GM21529 (cell line): ENCODE measurements at regions not wholly inside any gene's neighbourhood (a gene's known extent, or its start where the extent isn't known, plus 50 kb on each side); places are given as distances from the start of the nearest gene placed in this dataset.
"Not testable (repeated sequence)": the region's sequence is repeated elsewhere in the genome, so short reads cannot be mapped to it uniquely, and the experiment has no call there.

Source experiments
- ATAC-seq: cut with Tn5 transposase; IDR thresholded peaks from one replicate; pipeline ENCODE4 v1.9.1; 2021; ENCODE audit not compliant: unreplicated experiment

DNA sequence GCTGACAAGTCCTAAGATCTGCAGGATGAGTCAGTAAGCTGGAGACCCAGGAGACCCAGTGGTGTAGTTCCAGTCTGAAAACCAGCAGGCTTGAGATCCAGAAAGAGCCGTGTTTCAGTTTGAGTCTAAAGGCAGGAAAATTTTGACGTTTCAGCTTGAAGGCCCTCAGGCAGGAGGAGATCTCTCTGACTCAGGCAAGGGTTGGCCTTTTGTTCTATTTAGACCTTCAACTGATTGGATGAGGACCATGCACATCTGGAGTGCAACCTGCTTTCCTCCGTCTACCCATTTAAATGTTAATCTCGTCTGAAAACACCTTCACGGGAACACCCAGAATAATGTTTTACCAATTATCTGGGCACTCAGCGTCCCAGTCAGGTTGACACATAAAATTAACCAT lies 69.5 kb downstream of the NPIPA7 start:
- not testable (repeated sequence) for ATAC-seq

DNA sequence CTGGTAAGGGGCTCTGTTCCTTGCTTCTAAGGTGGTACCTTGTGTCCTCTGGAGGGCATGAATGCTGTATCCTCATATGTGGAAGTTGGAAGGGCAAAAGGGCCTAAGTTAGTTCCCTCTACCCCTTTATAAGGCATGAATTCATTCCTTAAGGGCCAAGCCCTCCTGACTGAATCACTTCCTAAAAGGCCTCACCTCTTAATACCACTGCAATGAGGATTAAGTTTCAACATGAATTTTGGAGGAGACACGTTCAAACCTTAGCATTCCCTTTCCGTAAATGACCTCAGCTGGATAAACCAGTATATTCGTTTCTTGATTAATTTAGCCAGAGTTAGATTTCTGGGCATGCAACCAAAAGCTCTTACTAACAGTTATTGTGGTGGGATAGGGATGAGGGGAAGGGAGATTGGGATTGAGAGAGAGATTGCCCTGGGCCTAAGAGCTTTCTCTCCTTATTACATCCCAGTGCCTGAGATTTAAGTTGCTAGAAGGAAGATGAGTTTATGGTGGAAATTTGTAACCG lies 70.8 kb downstream of the NPIPA7 start:
- ATAC-seq = not testable (repeated sequence)

DNA sequence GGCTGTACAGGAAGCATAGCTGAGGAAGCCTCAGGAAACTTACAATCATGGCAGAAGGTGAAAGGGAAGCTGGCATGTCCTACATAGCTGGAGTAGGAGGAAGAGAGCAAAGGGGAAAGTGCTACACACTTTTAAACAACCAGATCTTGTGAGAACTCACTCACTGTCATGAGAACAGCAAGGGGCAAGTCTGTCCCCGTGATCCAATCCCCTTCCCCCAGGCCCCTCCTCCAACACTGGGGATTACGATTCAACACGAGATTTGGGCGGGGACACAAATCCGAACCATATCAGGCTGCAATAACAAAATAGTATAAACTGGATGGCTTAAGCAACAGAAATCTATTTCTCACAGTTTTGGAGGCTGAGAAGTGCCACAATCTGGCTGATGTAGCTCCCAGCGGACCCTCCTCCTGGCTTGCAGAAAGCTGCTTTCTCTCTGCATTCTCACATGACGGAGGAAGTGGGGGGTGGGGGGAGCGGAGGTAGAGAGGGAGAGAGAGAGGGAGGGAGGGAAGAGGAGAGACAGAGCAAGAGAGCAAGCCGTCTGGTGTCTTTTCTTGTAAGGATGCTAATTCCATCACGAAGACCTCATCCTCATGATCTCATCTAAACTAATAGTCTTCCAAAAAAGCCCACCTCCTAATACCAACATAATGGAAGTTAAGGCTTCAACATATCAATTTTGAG lies 72.9 kb downstream of the NPIPA7 start:
- not testable (repeated sequence) for ATAC-seq

DNA sequence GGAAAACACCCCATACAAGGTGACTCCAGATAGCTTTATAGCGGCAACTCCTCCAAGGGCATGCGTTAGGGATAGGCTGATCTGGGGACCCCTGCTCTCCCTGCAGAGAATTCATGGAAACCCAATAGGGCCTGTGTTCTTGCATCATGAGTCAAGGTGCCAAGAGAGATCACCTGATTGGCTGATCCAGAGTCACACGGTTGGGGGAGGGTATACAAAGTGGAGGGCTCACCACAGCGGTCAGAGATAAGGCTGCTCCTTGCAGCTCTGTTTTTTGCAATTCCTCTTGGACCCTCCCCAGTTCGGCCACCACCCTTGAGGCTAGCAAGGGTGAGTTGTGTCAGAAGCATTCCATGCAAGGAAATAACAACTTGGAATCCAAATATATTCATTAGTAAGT lies 79.6 kb downstream of the NPIPA7 start:
- ATAC-seq = not testable (repeated sequence)

DNA sequence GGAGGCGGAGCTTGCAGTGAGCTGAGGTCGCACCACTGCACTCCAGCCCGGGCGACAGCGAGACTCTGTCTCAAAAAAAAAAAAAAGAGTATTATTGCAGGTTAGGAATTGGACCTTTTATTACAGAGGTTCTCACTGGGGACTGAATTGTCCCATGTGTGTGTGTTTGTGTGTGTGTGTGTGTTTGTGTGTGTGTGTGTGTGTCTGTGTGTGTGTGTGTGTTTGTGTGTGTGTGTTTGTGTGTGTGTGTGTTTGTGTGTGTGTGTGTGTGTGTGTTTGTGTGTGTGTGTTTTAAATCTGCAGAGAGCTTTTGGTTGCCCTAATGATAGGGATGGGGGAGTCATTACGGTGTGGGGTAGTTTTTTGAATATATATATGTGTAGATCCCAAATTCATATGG lies 84.9 kb downstream of the NPIPA7 start:
- not testable (repeated sequence) for ATAC-seq

DNA sequence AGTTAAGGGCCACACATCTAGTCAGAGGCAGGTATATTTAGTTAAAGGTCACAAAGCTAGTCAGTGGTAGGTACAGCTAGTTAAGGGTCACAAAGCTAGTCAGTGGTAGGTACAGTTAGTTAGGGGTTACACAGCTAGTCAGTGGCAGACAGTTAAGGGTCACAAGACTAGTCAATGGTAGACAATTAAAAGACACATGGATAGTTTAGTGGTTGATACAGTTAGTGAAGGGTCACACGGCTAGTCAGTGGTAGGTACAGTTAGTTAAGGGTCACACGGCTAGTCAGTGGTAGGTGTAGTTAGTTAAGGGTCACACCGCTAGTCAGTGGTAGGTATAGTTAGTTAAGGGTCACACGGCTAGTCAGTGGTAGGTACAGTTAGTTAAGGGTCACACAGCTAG lies 110.0 kb downstream of the NPIPA7 start:
- ATAC-seq = not testable (repeated sequence)

DNA sequence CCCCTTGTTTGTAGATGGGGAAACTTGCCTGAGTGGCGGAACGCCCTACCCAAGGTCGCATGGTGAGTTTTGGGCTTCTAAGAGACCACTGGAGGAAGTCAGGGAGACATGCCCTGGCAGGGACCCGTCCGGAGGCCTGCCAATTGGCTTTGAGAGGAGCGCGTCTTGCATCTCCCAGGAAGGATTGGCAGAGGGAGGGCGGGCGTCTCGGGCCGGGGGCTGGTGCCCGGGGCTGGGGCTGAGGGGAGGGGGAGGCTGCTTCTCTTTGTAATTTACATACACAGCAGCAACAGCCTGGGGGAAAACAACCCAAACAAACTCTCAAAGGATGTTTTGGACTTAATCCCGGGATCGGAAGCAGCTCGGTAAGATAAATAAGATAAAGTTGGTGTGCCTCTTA lies 110.5 kb downstream of the NPIPA7 start:
- not testable (repeated sequence) for ATAC-seq

DNA sequence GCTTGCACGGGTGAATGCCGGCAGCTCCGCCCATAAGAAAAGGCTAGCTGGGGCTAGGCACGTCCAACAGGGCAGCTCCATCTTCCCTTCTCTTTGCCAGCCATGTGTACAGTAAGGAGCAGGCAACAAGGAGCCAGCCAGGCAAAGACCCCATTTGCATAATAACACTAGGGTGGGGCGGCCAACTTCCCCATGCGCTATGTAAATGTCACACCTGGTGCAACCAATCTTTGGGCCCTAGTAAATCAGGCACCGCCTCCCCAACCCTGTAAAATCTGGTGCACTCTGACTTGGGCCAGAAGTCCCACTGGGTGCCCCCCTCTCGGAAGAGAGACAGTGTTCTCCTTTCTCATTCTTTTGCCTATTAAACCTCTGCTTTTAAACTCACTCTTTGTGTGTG lies 115.2 kb downstream of the NPIPA7 start:
- not testable (repeated sequence) for ATAC-seq

DNA sequence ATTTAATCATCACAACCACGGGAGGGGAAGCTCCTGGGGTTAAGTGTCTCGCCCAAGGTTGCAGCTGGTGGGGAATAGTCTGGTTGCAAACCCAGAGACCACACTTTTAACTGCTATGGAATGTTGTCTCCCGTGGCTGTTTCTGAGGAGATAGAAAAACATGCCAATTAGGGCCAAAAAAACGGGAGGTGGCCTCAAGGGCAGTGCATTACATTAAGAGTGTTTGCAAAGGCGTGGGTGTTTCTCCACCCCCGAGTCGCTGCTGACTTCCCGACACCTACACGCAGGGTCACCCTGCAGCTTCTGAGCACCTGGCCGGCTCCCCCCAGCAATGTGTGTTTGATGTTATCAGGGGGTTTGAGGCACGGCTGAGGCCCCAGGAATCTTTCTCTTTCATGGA lies 116.1 kb downstream of the NPIPA7 start:
- ATAC-seq = not testable (repeated sequence)

DNA sequence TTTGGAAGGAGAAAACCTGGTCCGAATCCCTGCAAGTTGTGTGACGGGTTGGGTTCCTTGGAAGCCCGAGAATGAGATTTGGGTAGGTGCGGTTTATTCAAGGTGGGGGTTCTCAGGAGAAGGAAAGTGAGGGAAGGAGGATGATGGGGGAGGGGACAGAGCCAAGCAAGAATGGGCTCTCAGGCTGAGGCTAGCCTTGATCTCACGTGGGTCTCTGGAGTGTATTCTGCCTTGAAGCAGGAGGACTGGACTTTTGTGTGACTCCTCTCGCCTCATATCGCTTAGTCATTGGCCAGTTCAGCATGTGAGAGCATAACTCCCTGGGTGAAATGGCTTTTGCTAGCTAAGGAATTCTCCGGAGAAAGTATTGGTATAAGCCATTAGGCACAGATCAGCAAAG lies 120.9 kb downstream of the NPIPA7 start:
- not testable (repeated sequence) for ATAC-seq

DNA sequence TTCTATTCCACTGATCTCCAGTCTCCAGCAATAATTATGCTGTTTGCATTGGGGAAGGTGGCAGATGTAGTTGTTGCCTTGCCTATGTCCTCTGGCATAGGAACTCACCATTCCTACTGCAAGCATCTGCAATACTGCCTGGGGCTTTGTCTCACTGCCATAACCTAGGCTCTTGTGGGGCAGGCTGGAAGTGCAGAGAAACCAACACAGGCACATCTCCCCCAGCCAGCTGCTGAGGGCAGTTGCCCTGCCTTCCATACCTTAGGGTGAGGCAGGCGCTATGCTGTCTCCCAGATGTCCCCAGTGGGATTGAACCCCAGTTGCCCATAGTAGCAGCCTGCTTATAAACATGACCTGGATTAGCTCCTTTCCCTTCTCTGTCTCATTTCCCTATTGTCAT lies 128.1 kb downstream of the NPIPA7 start:
- not testable (repeated sequence) for ATAC-seq

DNA sequence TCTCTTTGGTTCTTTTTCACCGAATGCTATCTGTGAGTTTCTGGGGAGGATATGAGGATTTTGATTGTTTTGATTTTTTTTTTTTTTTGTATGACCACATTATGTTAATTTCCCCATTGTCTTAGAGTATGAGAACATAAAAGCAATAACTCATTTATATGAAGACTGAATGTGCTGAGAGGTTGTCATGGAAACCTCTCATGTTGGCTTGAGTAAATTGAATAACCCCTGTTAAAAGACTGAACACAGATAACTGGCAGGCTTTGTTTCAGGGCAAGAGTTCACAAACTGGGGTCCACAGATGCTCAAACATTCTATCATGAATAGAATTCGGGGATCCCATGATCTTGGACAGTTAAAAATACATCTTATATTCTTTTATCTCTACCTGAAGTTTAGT lies 129.4 kb downstream of the NPIPA7 start:
- ATAC-seq = not testable (repeated sequence)

DNA sequence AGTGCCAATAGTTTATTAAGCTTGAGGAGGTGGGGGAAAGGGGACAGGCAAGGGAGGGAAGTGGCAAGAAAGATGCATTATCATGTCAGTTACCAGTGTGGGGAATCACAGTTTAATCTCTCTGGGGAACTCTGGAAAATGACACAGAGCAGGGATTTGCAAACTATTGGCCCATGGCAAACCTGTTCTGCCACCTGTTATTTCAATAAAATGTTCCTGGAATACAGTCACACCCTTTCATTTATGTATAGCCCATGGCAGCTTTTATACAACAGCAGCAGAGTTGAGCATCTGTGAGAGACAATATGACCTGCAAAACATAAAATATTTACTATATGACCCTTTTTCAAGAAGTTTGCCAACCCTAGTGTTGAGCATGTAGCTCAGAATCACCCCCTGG lies 140.5 kb downstream of the NPIPA7 start:
- ATAC-seq = not testable (repeated sequence)

DNA sequence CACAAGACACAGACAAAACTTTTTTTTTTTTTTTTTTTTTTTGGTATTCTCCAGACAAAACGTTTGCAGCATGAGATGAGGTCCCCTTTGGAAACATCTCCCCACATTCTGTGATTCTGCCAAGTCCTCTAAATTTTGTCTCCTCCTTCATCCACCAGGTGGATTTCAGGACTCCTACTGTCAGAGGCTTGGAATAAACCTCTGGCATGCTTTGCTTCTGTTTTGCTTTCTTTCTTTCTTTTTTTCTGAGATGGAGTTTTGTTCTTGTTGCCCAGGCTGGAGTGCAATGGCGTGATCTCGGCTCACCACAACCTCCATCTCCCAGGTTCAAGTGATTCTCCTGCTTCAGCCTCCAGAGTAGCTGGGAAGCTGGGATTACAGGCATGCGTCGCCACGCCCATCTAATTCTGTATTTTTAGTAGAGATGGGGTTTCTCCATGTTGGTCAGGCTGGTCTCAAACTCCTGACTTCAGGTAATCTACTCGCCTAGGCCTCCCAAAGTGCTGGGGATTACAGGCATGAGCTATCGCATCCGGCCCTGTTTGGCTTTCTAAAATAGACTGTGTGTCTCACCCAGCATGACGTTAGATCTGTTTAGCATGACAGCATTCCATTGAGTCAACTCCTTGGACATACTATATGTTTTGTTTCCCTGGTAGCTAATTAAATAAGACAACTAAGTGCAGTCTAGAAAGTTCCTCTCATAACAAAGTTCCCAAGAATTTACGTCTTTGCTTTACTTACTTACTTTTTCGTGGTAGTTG lies 142.5 kb downstream of the NPIPA7 start:
- ATAC-seq = not testable (repeated sequence)

DNA sequence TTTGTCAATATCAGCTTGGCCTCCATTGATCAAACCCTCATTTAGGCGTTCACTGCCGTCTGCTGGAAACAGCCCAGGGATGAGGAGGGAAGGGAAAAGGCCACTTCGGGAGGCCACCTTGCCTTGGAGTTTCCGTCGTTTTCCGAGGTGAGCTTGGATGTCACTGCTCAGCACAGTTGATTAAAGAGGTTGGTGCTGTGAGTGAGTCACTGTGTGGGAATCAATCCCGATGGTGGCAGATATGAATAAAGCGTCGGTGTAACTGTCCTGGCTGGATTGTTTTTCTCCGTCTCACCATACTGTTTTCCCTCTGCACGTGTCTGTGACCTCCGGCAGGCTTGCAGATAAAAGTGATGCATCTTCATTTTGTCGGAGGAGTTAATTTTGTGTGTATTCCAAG lies 148.1 kb downstream of the NPIPA7 start:
- ATAC-seq = not testable (repeated sequence)

DNA sequence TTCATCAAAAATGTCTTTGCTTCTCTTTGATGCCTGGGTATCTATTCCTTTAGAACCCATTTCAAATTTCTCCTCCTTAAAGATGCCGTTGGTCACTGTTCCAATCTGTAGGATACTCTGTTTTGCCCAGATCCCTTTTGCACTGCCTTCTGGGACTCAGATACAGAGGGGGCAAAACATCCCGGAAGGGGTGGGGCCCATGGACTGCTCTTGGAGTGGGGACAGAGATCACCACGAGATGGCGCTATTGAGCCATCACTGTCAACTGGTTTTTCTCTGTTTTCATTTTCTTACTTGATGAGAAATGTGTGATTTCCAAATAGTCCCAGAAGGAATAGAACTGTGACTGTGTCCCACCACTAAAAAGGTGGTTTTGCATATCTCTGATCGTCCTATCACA lies 151.8 kb downstream of the NPIPA7 start:
- not testable (repeated sequence) for ATAC-seq

DNA sequence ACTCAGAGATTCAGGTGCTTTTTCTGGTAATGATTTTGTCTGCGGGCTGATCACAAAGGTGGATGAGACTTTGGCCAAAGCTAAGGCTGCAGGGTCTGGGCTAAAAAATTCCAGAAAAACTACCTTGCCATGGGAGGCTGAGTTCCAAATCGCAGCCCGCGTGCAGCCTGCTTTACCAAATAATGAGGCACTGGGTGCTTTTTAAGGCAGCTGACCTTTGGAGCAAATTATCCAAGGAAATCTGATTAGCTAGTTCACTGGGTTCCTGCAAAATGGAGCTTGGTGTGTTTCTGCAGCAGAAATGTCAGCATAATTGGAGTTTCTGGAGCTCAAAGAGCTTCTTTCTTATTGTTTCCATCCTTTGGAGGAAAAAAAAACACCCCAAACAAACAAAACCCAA lies 156.6 kb downstream of the NPIPA7 start:
- not testable (repeated sequence) for ATAC-seq

DNA sequence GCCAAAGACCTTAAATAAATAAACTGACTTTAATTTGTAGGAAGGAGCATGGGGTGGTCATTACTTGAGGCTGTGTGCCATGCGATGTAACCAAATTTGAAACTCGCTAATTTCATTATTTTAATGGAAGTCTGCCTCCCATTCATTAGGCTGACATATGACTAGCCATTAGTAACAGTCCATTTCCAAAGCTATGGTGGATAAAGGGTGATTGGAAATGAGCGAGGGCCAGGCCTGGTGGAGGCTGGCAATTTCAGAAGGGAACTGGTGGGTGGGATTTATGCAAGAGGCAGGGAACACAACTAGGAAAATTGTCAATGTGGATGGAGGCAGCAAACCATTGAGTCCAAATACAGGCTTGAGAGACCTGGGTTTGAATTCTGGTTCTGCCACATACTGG lies 157.2 kb downstream of the NPIPA7 start:
- ATAC-seq = not testable (repeated sequence)

DNA sequence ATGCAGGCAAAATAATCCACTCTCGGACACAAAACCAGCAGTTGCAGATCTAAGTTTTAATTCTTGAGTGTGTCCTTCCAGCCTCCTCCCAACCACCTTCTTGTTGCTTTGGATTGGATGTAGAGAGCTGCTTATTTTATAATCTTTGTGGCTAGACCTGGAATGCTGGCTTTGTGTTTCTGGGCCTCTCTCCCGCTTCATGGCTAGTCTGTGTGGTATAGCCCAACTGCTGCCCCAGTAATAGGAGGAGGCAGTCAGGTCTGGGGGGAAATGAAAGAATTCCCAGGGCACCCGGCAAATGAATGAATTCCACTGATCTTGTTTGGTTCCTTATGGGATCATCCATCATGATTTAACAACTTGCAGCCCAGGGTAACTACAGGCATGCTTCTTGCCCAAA lies 170.8 kb downstream of the NPIPA7 start:
- not testable (repeated sequence) for ATAC-seq

DNA sequence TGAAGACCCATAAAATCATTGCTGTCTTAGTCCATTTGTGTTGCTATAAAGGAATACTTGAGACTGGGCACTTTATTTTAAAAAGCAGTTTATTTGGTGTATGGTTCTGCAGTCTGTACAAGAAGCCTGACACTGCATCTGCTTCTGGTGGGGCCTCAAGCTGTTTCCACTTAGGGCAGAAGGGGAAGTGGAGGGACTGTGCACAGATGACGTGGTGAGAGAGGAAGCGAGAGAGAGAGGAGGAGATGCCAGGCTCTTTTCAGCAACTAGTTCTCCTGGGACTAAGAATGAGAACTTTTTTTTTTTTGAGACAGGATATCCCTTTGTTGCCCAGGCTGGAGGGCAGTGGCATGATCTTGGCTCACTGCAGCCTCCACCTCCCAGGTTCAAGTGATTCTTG lies 171.9 kb downstream of the NPIPA7 start:
- not testable (repeated sequence) for ATAC-seq

DNA sequence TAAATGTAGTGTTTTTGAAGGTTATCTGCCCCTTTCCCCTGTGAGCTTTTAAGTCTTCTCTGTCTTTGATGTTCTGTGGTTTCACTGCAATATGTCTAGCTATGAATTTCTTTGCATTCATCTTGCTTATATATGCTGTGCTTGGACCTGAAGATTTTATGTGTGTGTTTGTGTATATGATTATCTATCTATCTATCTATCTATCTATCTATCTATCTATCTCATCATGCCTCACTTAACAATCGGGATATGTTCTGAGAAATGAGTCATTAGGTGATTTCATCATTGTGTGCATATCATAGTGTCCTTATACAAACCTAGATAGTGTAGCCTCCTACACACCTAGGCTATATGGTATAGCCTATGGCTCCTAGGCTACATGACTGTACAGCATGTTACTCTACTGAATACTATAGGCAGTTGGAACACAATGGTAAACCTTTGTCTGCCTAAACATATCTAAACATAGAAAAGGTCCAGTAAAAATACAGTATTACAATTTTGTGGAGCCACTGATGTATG lies 173.9 kb downstream of the NPIPA7 start:
- not testable (repeated sequence) for ATAC-seq
